Peyer's patch (tissue), 4 donors: ENCODE measurements at regions not wholly inside any gene's neighbourhood (a gene's known extent, or its start where the extent isn't known, plus 50 kb on each side); places are given as distances from the start of the nearest gene placed in this dataset.

Experiments
- DNase-seq, 3 donors: peaks; one replicate each; pipeline ENCODE4 v3.0.0-alpha.2; 2017 to 2019
- H3K27ac ChIP-seq, 4 donors: fragments of 200-600 bp; sonication (generic); one replicate each; pipeline ENCODE4 v1.5.1; 2016 to 2019
- H3K27me3 ChIP-seq, 2 donors: fragments of 200-600 bp; sonication (generic); one replicate each; pipeline ENCODE4 v1.5.1; 2019
- H3K36me3 ChIP-seq, 3 donors: fragments of 200-600 bp; sonication (generic); one replicate each; pipeline ENCODE4 v1.5.1; 2016 to 2019
- H3K4me1 ChIP-seq, 4 donors: fragments of 200-600 bp; sonication (generic); one replicate each; pipeline ENCODE4 v1.5.1; 2016 to 2019
- H3K4me3 ChIP-seq, 4 donors: fragments of 200-600 bp; sonication (generic); 1 replicate in 3 of 4; 2 replicates in 1 of 4; pipeline ENCODE4 v1.5.1; 2016 to 2019; ENCODE audit warnings: mild to moderate bottlenecking in 1 of 4
- H3K9me3 ChIP-seq, 4 donors: fragments of 200-600 bp; sonication (generic); one replicate each; pipeline ENCODE4 v1.5.1; 2016 to 2019; ENCODE audit warnings: mild to moderate bottlenecking in 1 of 4
- CTCF ChIP-seq, 6 experiments: fragments of 450-650 bp in 4 of 6; fragments of 200-600 bp in 2 of 6; sonication (generic) in 1 of 6; IDR thresholded peaks; one replicate each; pipeline ENCODE4 v1.5.1; 2017 to 2019; ENCODE audit warnings: antibody characterized with exemption in 6 of 6, mild to moderate bottlenecking in 3 of 6, moderate library complexity in 1 of 6
- POLR2A ChIP-seq, 2 donors: fragments of 450-650 bp; IDR thresholded peaks; one replicate each; pipeline ENCODE4 v1.5.1; 2017; ENCODE audit warnings: antibody characterized with exemption in 2 of 2, mild to moderate bottlenecking in 2 of 2, moderate library complexity in 2 of 2

GRCh38 chr6:134117409-134117808, 65.0 kb upstream of the SLC2A12 start:
- Histone ChIP-seq H3K27ac (no peak overlapping the region), H3K27me3 (no peaks in the 10 kb centered on the region), H3K4me3 (no peak overlapping the region), H3K4me1 (no peaks in the 10 kb centered on the region), H3K36me3 (no peaks in the 10 kb centered on the region), H3K9me3 (no peaks in the 10 kb centered on the region)
- DNase-seq, result no peak
- TF ChIP-seq CTCF (IDR thresholded peaks at IDR 0.05) (no peak), POLR2A (IDR thresholded peaks at IDR 0.05) (no peak)

GRCh38 chr6:134115715-134116074, 63.3 kb upstream of the SLC2A12 start:
- Histone ChIP-seq H3K27me3 (no peaks in the 10 kb centered on the region), H3K27ac (no peak overlapping the region), H3K4me3 (no peak overlapping the region), H3K4me1 (no peaks in the 10 kb centered on the region), H3K9me3 (no peaks in the 10 kb centered on the region), H3K36me3 (no peaks in the 10 kb centered on the region)
- TF ChIP-seq CTCF (IDR thresholded peaks at IDR 0.05), result no peak
- no peak for TF ChIP-seq POLR2A (IDR thresholded peaks at IDR 0.05)
- no peak for DNase-seq

GRCh38 chr6:134114918-134115714, 62.7 kb upstream of the SLC2A12 start:
- Histone ChIP-seq H3K27ac (no peak overlapping the region), H3K36me3 (no peaks in the 10 kb centered on the region), H3K4me1 (no peaks in the 10 kb centered on the region), H3K27me3 (no peaks in the 10 kb centered on the region), H3K4me3 (no peak overlapping the region), H3K9me3 (no peaks in the 10 kb centered on the region)
- DNase-seq, result no peak
- no peak for TF ChIP-seq CTCF (IDR thresholded peaks at IDR 0.05)
- no peak for TF ChIP-seq POLR2A (IDR thresholded peaks at IDR 0.05)

- TF ChIP-seq POLR2A (IDR thresholded peaks at IDR 0.05) (no peak), CTCF (IDR thresholded peaks at IDR 0.05) (no peak)
- H3K36me3 ChIP-seq, result no peaks in the 10 kb centered on the region
- DNase-seq, result no peak
- H3K4me1 ChIP-seq, result no peaks in the 10 kb centered on the region
- no peak overlapping the region for H3K27ac ChIP-seq
- H3K27me3 ChIP-seq, result no peaks in the 10 kb centered on the region
- H3K4me3 ChIP-seq, result no peak overlapping the region
- H3K9me3 ChIP-seq, result no peaks in the 10 kb centered on the region
Measured at GRCh38 chr6:134114489-134114888, 62.1 kb upstream of the SLC2A12 start.

- H3K27ac ChIP-seq, result no peak overlapping the region
- H3K4me1 ChIP-seq, result no peaks in the 10 kb centered on the region
- no peak for TF ChIP-seq CTCF (IDR thresholded peaks at IDR 0.05)
- TF ChIP-seq POLR2A (IDR thresholded peaks at IDR 0.05), result no peak
Measured at GRCh38 chr6:134111726-134112125, 59.3 kb upstream of the SLC2A12 start.

More at GRCh38 chr6:134111726-134112125, 59.3 kb upstream of the SLC2A12 start:
- H3K4me3 ChIP-seq, result no peak overlapping the region
- H3K27me3 ChIP-seq, result no peaks in the 10 kb centered on the region
- H3K9me3 ChIP-seq, result no peaks in the 10 kb centered on the region
- DNase-seq, result no peak
- no peaks in the 10 kb centered on the region for H3K36me3 ChIP-seq
